ENCODE measurements at regions not wholly inside any gene's neighbourhood (a gene's known extent, or its start where the extent isn't known, plus 50 kb on each side); places are given as distances from the start of the nearest gene placed in this dataset.

GRCh38 chr10:14468023-14468441, 137.3 kb upstream of the FRMD4A start:
- DNase-seq, result no peak

DNA sequence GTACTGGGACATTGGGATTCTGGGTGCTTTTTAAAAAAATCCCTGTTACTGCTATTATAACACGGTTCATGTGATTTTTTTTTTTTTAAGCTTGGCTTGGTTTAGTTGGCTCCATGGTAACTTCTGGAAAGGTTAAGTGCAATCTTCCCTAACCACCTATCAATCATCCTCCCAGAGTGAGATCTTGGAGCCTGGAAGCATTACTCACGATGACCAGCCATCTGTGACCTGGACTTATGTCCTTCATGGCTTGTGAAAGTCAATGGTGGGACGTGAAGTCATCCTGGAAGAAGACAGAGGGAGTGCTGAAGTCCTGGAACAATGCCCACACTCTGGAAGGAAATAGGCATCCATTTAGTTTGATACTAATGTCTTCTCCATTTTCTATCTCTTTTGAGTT, 135.5 kb upstream of the FRMD4A start:
- DNase-seq, result no peak

DNA sequence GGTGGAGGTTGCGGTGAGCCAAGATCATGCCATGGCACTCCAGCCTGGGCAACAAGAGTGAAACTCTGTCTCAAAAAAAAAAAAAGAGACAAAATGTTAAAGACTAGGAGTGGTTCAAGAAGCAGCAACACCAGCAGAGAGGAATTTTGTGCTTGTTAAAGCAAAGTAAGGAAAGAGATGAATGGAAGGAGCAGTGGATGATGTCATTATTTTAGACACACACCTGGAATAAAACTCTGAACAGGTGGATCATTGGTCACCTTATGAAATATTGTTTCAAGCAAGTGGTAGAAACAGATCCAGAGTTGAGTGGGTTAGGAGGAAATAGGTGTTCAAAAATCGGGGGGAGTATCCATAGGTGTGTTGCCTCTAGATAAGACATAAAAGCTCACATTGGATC, 129.7 kb upstream of the FRMD4A start:
- DNase-seq, result no peak

GRCh38 chr10:14459665-14460064, 128.9 kb upstream of the FRMD4A start:
- DNase-seq, result no peak

DNA sequence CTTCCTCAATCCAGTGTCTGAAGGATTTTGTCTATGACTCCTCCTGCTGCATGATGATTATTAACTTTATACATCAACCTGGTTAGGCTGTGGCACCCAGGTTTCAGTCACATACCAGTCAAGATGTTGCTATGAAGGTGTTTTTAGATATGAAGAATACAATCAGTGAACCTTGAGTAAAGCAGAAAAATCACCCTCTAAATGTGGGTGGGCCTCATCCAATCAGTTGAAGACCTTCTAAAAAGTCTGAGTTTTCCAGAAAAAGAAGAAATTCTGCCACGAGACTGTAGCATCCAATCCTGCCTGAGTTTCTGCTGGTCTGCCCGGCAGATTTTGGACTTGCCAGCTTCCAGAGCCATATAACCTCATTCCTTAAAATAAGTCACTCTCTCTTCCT, 126.1 kb upstream of the FRMD4A start:
- DNase-seq, result no peak

DNA sequence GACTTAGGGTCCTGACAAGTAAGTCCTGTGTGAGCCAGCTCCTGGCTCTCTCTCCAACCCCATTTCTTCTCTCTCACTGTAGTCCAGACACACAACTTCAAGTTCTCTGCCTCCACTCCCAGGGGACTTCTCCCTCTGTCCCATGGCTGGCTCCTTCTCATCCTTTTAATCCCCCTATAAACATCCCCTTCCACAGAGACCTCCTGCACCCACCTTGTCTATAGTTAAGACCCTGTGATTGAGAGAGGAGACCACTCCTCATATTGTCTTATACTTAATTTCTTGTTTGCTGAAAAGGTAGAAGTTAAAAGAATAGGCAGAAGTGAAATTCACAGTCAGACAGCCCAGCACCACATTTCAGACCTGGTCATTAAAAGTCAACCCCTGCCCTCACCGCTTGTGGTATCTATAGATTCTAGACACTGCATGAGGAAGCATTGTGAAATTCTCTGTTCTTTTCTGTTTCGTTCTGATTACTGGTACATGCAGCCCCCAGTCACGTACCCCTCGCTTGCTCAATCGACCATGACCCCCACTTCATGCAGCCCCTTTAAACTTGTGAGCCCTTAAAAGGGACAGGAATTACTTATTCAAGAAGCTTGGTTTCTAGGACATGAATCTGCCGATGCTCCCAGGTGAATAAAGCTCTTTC, 125.6 kb upstream of the FRMD4A start:
- no peak for DNase-seq

GRCh38 chr10:14454629-14455028, 123.9 kb upstream of the FRMD4A start:
- DNase-seq, result no peak

DNA sequence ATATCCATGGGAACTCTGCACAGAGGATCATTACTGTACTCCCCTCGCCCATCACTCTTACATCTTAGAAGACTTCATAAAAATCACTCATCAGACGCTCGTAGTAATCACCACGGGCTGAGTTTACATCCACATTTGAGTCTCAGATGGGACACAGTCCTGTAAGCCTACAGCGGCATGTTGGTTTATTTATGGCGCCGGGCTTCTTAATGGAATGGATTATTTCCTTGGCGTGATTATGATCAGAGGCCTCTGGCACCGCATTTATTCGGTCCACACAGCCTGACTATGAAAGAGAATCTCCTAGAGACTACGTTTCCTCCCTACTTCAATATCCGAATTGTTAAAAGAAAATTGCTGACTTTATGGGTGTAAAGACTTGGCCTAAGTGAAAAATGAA, 123.5 kb upstream of the FRMD4A start:
- DNase-seq, result no peak

GRCh38 chr10:14453593-14453992, 122.9 kb upstream of the FRMD4A start:
- no peak for DNase-seq

- DNase-seq, result no peak
These were observed 120.6 kb upstream of the FRMD4A start for GRCh38 chr10:14451341-14451740.

GRCh38 chr10:14450041-14450491, 119.3 kb upstream of the FRMD4A start:
- DNase-seq, result no peak

GRCh38 chr10:14449293-14449815, 118.6 kb upstream of the FRMD4A start:
- DNase-seq, result no peak

DNA sequence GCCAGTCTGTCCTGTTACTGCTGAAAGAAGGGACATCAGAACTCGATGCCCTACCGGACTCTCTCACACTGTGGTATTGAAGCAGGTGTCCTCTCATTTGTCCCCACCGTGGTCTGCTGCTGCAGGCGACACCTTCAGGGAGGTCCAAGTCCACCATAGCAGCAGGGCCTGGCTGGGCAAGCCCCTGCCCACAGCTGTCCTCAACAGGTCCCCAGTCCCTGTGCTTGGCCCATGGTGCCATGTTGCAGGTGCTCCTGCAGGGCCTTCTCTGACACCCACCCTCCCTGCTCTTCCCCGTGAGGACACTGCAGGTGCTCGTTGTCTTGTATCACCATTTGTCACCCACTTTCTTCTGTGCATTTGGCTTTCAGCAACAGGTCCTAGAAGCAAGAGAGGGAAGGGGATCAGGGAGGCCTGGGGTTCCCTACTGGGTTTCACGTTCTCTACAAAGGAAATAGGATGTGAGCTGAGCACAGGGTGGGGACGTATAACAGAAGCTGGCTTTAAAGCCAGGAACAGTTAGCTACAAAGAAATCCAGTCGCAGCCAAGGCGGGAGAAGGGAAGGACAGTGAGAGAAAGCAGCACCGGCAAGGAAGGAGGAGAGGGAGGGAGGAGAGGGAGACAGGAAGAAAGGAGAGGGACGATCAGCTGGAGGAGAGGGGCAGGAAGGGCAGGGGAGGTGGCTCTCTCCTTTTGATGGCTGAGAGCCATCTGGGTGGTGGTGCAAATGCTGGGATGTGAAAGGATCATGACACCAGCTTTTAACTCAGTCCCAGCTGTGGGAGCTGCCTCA, 117.7 kb upstream of the FRMD4A start:
- DNase-seq, result no peak

- no peak for DNase-seq
These were observed 116.5 kb upstream of the FRMD4A start for GRCh38 chr10:14447094-14447839.

GRCh38 chr10:14439451-14440259, 108.9 kb upstream of the FRMD4A start:
- no peak for DNase-seq

DNA sequence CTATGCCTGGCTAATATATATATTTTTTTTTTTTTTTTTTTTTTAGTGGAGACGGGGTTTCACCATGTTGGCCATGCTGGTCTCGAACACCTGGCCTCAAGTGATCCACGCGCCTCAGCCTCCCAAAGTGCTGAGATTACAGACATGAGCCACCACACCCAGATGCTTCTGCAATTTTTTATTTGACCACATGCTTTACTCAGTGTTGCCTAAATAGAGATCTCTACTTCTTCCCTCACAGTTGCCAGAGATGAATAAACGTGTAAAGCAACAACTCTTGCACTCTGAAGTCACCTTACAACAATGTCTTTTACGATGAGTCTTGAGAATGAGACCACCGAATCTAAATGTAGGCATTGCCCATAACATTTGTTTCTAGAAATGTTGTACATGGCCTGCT, 107.9 kb upstream of the FRMD4A start:
- no peak for DNase-seq

GRCh38 chr10:14438057-14438456, 107.3 kb upstream of the FRMD4A start:
- no peak for DNase-seq

- no peak for DNase-seq
These were observed 105.4 kb upstream of the FRMD4A start for GRCh38 chr10:14435976-14436632.

GRCh38 chr10:14433147-14433546, 102.4 kb upstream of the FRMD4A start:
- DNase-seq, result no peak

GRCh38 chr10:14431868-14432267, 101.1 kb upstream of the FRMD4A start:
- DNase-seq, result no peak

- no peak for DNase-seq
These were observed 98.4 kb upstream of the FRMD4A start for GRCh38 chr10:14429043-14429700.

DNA sequence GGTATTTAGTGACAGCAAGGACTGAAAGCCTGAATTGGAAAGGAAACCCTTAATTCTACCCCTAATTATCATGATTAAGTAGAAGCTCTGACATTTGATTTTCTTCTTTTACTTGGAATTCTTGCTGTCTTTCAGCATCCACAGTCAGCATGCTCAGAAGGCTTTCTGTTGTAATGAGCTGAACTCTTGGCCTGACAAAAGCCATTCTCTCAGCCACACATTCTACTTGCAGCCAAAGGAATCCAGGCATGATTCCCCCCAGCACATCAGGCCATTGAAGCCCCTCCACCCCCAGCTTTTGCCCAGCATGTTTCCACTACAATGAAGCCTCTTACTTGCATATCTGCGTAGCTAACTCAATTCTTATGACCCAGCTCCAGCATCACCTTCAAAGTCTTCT, 94.3 kb upstream of the FRMD4A start:
- DNase-seq, result no peak
